Uterus (tissue), 2 donors: ENCODE measurements at regions not wholly inside any gene's neighbourhood (a gene's known extent, or its start where the extent isn't known, plus 50 kb on each side); places are given as distances from the start of the nearest gene placed in this dataset.

Experiments used
- POLR2A ChIP-seq, 2 donors: fragments of 450-650 bp; IDR thresholded peaks; one replicate each; pipeline ENCODE4 v1.6.1; 2016; ENCODE audit warnings: antibody characterized with exemption in 2 of 2, mild to moderate bottlenecking in 1 of 2, moderate library complexity in 1 of 2
- TF ChIP-seq, protein P1 (sequence below), 4 experiments: fragments of 200-600 bp in 2 of 4; fragments of 450-650 bp in 2 of 4; sonication (generic) in 2 of 4; IDR thresholded peaks; one replicate each; pipeline ENCODE4 v1.5.1; 2016 to 2019; ENCODE audit warnings: antibody characterized with exemption in 4 of 4, mild to moderate bottlenecking in 2 of 4, moderate library complexity in 1 of 4

DNA sequence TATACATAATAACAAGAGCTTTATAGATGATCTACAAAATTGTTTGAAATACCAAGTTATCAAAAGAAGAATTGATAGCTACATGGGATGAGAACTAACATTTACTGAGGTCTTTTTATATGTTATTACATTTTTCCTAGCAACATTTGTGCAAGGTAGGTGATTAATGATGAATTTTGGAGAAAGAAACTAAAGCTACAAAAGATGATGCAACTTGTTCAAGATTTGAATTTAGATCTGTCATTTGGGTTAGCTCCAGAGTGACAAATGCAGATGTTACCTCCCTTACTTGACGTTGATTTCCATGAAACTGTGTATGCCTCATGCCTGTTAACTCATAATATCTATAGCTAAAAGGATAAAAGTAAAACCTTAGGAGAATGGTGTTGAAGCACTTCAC lies 84.5 kb upstream of the EYA4 start:
- TF ChIP-seq, protein P1, sequence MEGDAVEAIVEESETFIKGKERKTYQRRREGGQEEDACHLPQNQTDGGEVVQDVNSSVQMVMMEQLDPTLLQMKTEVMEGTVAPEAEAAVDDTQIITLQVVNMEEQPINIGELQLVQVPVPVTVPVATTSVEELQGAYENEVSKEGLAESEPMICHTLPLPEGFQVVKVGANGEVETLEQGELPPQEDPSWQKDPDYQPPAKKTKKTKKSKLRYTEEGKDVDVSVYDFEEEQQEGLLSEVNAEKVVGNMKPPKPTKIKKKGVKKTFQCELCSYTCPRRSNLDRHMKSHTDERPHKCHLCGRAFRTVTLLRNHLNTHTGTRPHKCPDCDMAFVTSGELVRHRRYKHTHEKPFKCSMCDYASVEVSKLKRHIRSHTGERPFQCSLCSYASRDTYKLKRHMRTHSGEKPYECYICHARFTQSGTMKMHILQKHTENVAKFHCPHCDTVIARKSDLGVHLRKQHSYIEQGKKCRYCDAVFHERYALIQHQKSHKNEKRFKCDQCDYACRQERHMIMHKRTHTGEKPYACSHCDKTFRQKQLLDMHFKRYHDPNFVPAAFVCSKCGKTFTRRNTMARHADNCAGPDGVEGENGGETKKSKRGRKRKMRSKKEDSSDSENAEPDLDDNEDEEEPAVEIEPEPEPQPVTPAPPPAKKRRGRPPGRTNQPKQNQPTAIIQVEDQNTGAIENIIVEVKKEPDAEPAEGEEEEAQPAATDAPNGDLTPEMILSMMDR (IDR thresholded peaks at IDR 0.05), result no peak
- no peak for TF ChIP-seq POLR2A (IDR thresholded peaks at IDR 0.05)
